Naive thymus-derived CD4-positive, alpha-beta T cell (primary cell): ENCODE measurements at regions not wholly inside any gene's neighbourhood (a gene's known extent, or its start where the extent isn't known, plus 50 kb on each side); places are given as distances from the start of the nearest gene placed in this dataset.

Experiments used
- ATAC-seq: fragments of 150-1000 bp; cut with Tn5 transposase; 2 replicates; pipeline ENCODE4 v1.10.0; 2021; ENCODE audit warnings: mild to moderate bottlenecking, moderate library complexity
- CTCF ChIA-PET: fragments of 350-600 bp; sonication (Branson Sonifier 250); formaldehyde crosslinking; loops from one replicate; lab custom pipeline; 2021; ENCODE audit warnings: antibody characterized with exemption; lab: Charles Lee
- POLR2A ChIA-PET: fragments of 350-600 bp; sonication (Branson Sonifier 250); formaldehyde crosslinking; loops from one replicate; lab custom pipeline; 2021; ENCODE audit warnings: antibody characterized with exemption, inconsistent platforms; lab: Charles Lee
- DNase-seq, 9 donors: peaks; one replicate each; pipeline versions ENCODE4 v3.0.0 to v3.0.0-alpha.2; 2020 to 2022; ENCODE audit warnings: mixed read lengths in 1 of 9
- H3K27ac ChIP-seq: one replicate; pipeline ENCODE4 v1.7.0; 2013; ENCODE audit warnings: mild to moderate bottlenecking, low read depth, low read length, moderate library complexity
- H3K27me3 ChIP-seq, 2 donors: one replicate each; pipeline ENCODE4 v1.7.0; 2013; ENCODE audit warnings: low read length in 2 of 2, mild to moderate bottlenecking in 2 of 2, moderate library complexity in 2 of 2; ENCODE audit not compliant: control insufficient read depth in 2 of 2, insufficient read depth in 2 of 2
- H3K36me3 ChIP-seq, 3 experiments: 1 replicate in 2 of 3; 2 replicates in 1 of 3; pipeline ENCODE4 v1.7.0; 2013; ENCODE audit warnings: low read length in 3 of 3, mild to moderate bottlenecking in 3 of 3, moderate library complexity in 1 of 3; ENCODE audit not compliant: insufficient read depth in 3 of 3, control insufficient read depth in 2 of 3
- H3K4me1 ChIP-seq, 2 donors: one replicate each; pipeline ENCODE4 v1.7.0; 2013; ENCODE audit warnings: low read length in 2 of 2, mild to moderate bottlenecking in 2 of 2, moderate library complexity in 1 of 2; ENCODE audit not compliant: control insufficient read depth in 2 of 2, insufficient read depth in 2 of 2
- H3K4me3 ChIP-seq: 2 replicates; pipeline ENCODE4 v1.7.0; 2013; ENCODE audit warnings: mild to moderate bottlenecking, low read length
- H3K9me3 ChIP-seq, 3 experiments: 1 replicate in 2 of 3; 2 replicates in 1 of 3; pipeline ENCODE4 v1.7.0; 2013; ENCODE audit warnings: low read length in 3 of 3; ENCODE audit not compliant: control insufficient read depth in 2 of 3
- H3K27ac Mint-ChIP-seq, 9 donors: one replicate each; pipeline ENCODE4 v1.8.0; 2020 to 2022; ENCODE audit warnings: mixed read lengths in 9 of 9, mild to moderate bottlenecking in 8 of 9, moderate library complexity in 5 of 9, inconsistent platforms in 2 of 9
- H3K27me3 Mint-ChIP-seq, 5 donors: one replicate each; pipeline ENCODE4 v1.8.0; 2021 to 2022; ENCODE audit warnings: mixed read lengths in 5 of 5, mild to moderate bottlenecking in 1 of 5
- H3K36me3 Mint-ChIP-seq, 5 donors: one replicate each; pipeline ENCODE4 v1.8.0; 2020 to 2022; ENCODE audit warnings: mixed read lengths in 5 of 5, mild to moderate bottlenecking in 3 of 5, inconsistent platforms in 1 of 5
- H3K4me1 Mint-ChIP-seq, 7 donors: one replicate each; pipeline ENCODE4 v1.8.0; 2020 to 2022; ENCODE audit warnings: mixed read lengths in 7 of 7, mild to moderate bottlenecking in 3 of 7, inconsistent platforms in 1 of 7
- H3K4me3 Mint-ChIP-seq, 10 donors: one replicate each; pipeline ENCODE4 v1.8.0; 2020 to 2022; ENCODE audit warnings: mild to moderate bottlenecking in 10 of 10, mixed read lengths in 10 of 10, moderate library complexity in 6 of 10, inconsistent platforms in 2 of 10
- H3K9me3 Mint-ChIP-seq, 11 donors: one replicate each; pipeline ENCODE4 v1.8.0; 2020 to 2022; ENCODE audit warnings: mixed read lengths in 11 of 11, mild to moderate bottlenecking in 4 of 11, inconsistent platforms in 1 of 11, moderate library complexity in 1 of 11
- intact Hi-C, 2 donors: fragments of 100-400 bp; cut with micrococcal nuclease; formaldehyde crosslinking; loops; one replicate each; pipeline ENCODE4 v1.15.1; 2023

DNA sequence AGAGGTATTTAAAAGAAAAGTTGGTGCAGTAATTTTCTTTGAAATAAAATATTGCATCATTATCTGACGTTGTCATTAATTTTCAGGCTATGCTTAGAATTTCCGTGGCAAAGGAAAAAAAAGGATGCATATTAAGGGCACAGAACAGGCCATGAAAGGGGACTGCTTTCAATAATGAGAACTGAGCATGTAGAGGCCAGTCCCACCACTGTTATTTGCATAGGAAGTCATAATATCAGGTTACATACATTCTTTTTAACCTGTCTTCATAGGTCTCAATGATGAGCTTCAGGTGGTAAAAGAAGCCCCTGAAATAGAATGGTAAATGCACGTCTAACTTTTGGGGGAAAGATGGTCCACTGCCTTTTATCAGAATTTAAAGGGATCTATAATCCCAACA lies 272.1 kb upstream of the ALCAM start:
- ChIA-PET CTCF (no interaction called here), POLR2A (no interaction called here)
- Histone ChIP-seq H3K4me1 (no peaks in the 10 kb centered on the region), H3K27me3 (no peaks in the 10 kb centered on the region), H3K9me3 (no peaks in the 10 kb centered on the region), H3K36me3 (no peaks in the 10 kb centered on the region), H3K4me3 (no peak overlapping the region), H3K27ac (no peak overlapping the region)
- H3K4me1 Mint-ChIP-seq: no peaks in the 10 kb centered on the region
- H3K4me3 Mint-ChIP-seq: no peak overlapping the region
- intact Hi-C loops: no loop called here
- H3K9me3 Mint-ChIP-seq: peaks cover 0 to 7% (median 0%) of the 10 kb centered on the region in 11 donors
- H3K36me3 Mint-ChIP-seq: no peaks in the 10 kb centered on the region
- no peak overlapping the region for H3K27ac Mint-ChIP-seq
- no peak for ATAC-seq
- H3K27me3 Mint-ChIP-seq: peaks cover 0 to 4% (median 0%) of the 10 kb centered on the region in 5 donors
- DNase-seq: no peak

DNA sequence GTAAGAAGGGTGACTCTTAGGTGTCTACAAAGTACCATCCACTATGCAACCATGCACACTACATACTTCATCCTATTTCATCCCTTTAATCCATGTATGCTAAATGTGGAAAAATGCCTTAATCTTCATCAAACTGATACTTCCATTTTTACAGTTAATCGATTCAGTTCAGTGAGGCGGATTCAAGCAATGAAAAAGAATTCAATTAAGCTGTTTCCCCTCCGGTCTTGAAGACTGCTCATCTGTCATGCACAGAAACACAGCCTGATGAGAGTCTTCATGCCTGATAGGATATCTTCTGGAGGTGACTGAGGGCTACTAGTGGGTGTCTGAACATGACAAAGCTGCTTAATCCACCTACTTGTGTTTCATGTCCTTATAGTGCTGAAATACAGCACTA lies 270.6 kb upstream of the ALCAM start:
- Histone ChIP-seq H3K36me3 (no peaks in the 10 kb centered on the region), H3K4me3 (no peak overlapping the region), H3K9me3 (no peaks in the 10 kb centered on the region), H3K27ac (no peak overlapping the region), H3K4me1 (no peaks in the 10 kb centered on the region), H3K27me3 (no peaks in the 10 kb centered on the region)
- ATAC-seq: no peak
- Mint-ChIP-seq H3K4me3 (no peak overlapping the region), H3K9me3 (peaks cover 0 to 7% (median 0%) of the 10 kb centered on the region in 11 donors), H3K36me3 (no peaks in the 10 kb centered on the region), H3K27me3 (peaks cover 0 to 4% (median 0%) of the 10 kb centered on the region in 5 donors), H3K4me1 (no peaks in the 10 kb centered on the region), H3K27ac (no peak overlapping the region)
- ChIA-PET POLR2A (no interaction called here), CTCF (no interaction called here)
- intact Hi-C loops: no loop called here
- no peak for DNase-seq

DNA sequence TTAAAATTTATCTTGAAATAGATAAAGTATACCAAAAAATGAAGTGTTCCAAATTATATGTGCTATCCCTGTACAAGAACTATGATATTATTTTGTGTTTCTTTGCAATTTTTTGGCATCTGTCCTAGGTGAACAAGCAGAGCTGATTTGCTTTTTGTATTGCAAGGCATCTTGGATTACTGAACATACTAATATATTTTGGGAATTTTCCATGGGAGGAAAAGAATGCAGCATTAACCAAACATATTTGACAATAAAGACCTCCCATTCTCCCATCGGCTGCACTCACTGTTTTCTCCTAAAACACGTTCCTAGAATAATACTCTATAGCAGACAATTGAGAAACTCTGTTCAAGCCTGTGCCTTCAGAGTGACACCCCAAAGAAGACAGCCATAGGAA lies 265.1 kb upstream of the ALCAM start:
- Histone ChIP-seq H3K27me3 (no peaks in the 10 kb centered on the region), H3K4me1 (no peaks in the 10 kb centered on the region), H3K4me3 (no peak overlapping the region), H3K36me3 (no peaks in the 10 kb centered on the region), H3K9me3 (no peaks in the 10 kb centered on the region), H3K27ac (no peak overlapping the region)
- Mint-ChIP-seq H3K36me3 (no peaks in the 10 kb centered on the region), H3K4me1 (no peaks in the 10 kb centered on the region), H3K27me3 (no peaks in the 10 kb centered on the region), H3K4me3 (no peak overlapping the region), H3K27ac (no peak overlapping the region), H3K9me3 (peaks cover 0 to 4% (median 0%) of the 10 kb centered on the region in 11 donors)
- intact Hi-C loops: no loop called here
- DNase-seq: no peak
- ChIA-PET CTCF (no interaction called here), POLR2A (no interaction called here)
- no peak for ATAC-seq

DNA sequence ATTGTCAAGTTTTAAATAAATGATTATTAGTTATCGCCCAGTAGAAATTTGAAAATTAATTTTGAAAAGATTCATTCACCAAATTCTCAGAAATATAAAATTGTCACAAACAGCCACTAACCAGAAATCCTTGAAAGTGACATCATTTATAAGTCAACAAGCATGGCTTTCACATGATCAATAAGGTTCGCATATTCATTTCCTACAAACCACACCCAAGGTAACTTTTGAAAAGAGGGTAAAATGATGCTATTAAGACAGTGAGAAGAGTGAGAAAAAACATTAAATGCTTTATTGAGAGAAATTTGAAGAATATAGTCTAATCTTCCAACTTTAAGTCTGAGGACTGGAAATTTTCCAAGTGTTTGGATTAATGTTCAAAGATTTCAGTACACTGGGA lies 263.6 kb upstream of the ALCAM start:
- H3K27ac ChIP-seq: no peak overlapping the region
- Mint-ChIP-seq H3K36me3 (no peaks in the 10 kb centered on the region), H3K4me1 (no peaks in the 10 kb centered on the region), H3K9me3 (peaks cover 0 to 3% (median 0%) of the 10 kb centered on the region in 11 donors), H3K4me3 (no peak overlapping the region), H3K27ac (no peak overlapping the region), H3K27me3 (no peaks in the 10 kb centered on the region)
- intact Hi-C loops: no loop called here
- H3K9me3 ChIP-seq: no peaks in the 10 kb centered on the region
- H3K36me3 ChIP-seq: no peaks in the 10 kb centered on the region
- POLR2A ChIA-PET: no interaction called here
- H3K4me1 ChIP-seq: no peaks in the 10 kb centered on the region
- DNase-seq: no peak
- no peak overlapping the region for H3K4me3 ChIP-seq
- no peaks in the 10 kb centered on the region for H3K27me3 ChIP-seq
- CTCF ChIA-PET: no interaction called here
- ATAC-seq: no peak

DNA sequence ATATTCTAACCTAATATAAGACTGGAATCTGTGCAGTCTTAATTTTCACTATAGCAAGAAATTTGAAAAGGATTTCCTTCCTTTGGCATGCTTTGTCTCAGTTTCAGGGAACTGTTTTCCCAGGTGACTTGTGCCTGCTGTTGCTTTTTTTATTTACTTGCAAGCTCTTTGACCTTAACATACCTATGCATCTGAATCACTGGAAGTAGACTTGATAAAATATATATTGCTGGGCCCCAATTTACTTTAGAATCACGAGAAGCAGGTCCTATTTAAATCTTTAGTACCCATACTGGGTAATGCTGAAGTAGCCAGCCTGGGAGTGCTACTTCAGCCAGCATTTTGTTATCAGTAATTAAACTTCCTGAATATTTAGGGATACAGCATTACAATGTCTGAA lies 257.9 kb upstream of the ALCAM start:
- no peaks in the 10 kb centered on the region for H3K27me3 Mint-ChIP-seq
- H3K4me3 ChIP-seq: no peak overlapping the region
- ChIA-PET CTCF (no interaction called here), POLR2A (no interaction called here)
- H3K36me3 ChIP-seq: no peaks in the 10 kb centered on the region
- no peak overlapping the region for H3K27ac ChIP-seq
- no peaks in the 10 kb centered on the region for H3K9me3 ChIP-seq
- H3K4me3 Mint-ChIP-seq: no peak overlapping the region
- ATAC-seq (no peak), DNase-seq (no peak)
- no peak overlapping the region for H3K27ac Mint-ChIP-seq
- H3K36me3 Mint-ChIP-seq: peaks cover 0 to 3% (median 0%) of the 10 kb centered on the region in 5 donors
- H3K4me1 ChIP-seq: no peaks in the 10 kb centered on the region
- intact Hi-C loops: no loop called here
- H3K27me3 ChIP-seq: no peaks in the 10 kb centered on the region
- H3K9me3 Mint-ChIP-seq: peaks cover 3 to 32% (median 14%) of the 10 kb centered on the region in 11 donors
- no peaks in the 10 kb centered on the region for H3K4me1 Mint-ChIP-seq

DNA sequence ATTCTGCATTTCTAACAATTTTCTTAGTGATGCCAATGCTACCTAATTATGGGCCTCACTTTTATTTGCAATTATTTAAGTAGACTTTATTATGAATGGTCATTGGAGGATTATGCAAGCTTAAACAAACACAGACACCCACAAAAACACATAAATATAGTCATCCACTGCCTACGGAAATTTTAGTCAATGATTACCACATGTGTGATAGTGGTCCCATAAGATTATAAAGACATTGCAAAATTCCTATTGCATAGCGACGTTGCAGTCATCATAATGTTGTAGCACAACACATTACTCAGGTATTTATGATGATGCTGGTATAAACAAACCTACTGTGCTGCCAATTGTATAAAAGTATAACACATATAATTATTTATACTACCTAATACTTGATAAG lies 247.8 kb upstream of the ALCAM start:
- peaks cover 0 to 10% (median 3%) of the 10 kb centered on the region in 11 donors for H3K9me3 Mint-ChIP-seq
- Histone ChIP-seq H3K9me3 (no peaks in the 10 kb centered on the region), H3K36me3 (no peaks in the 10 kb centered on the region), H3K27me3 (no peaks in the 10 kb centered on the region), H3K4me3 (no peak overlapping the region), H3K27ac (no peak overlapping the region), H3K4me1 (no peaks in the 10 kb centered on the region)
- no peak overlapping the region for H3K4me3 Mint-ChIP-seq
- ChIA-PET CTCF (no interaction called here), POLR2A (no interaction called here)
- ATAC-seq (no peak), DNase-seq (no peak)
- H3K27me3 Mint-ChIP-seq: peaks cover 0 to 3% (median 0%) of the 10 kb centered on the region in 5 donors
- no peaks in the 10 kb centered on the region for H3K36me3 Mint-ChIP-seq
- H3K4me1 Mint-ChIP-seq: no peaks in the 10 kb centered on the region
- intact Hi-C loops: no loop called here
- no peak overlapping the region for H3K27ac Mint-ChIP-seq

DNA sequence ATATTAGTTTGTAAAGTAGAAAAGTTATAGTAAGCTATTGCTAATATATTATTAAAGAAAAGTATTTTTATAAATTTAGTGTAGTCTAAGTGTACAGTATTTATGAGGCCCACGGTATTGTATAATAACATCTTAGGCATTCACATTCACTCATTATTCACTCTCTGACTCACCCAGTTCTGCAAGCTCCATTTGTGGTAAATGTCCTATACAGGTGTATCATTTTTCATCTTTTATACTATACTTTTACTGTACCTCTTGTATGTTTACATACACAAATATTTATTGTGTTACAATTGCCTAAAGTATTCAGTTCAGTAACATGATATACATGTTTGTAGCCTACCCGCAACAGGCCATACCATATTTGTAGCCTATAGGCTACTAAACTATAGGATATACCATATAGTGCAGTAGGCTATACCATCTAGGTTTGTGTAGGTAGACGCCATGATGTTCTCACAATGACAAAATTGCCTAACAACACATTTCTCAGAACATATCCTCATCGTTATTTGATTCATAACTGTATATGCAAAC lies 246.8 kb upstream of the ALCAM start:
- H3K9me3 ChIP-seq: no peaks in the 10 kb centered on the region
- CTCF ChIA-PET: no interaction called here
- no peaks in the 10 kb centered on the region for H3K36me3 Mint-ChIP-seq
- H3K4me1 Mint-ChIP-seq: no peaks in the 10 kb centered on the region
- no peaks in the 10 kb centered on the region for H3K27me3 ChIP-seq
- H3K36me3 ChIP-seq: no peaks in the 10 kb centered on the region
- intact Hi-C loops: no loop called here
- no peaks in the 10 kb centered on the region for H3K4me1 ChIP-seq
- ATAC-seq (no peak), DNase-seq (no peak)
- H3K27me3 Mint-ChIP-seq: peaks cover 0 to 3% (median 0%) of the 10 kb centered on the region in 5 donors
- peaks cover 0 to 3% (median 0%) of the 10 kb centered on the region in 11 donors for H3K9me3 Mint-ChIP-seq
- no peak overlapping the region for H3K27ac Mint-ChIP-seq
- no peak overlapping the region for H3K4me3 ChIP-seq
- POLR2A ChIA-PET: no interaction called here
- H3K4me3 Mint-ChIP-seq: no peak overlapping the region
- H3K27ac ChIP-seq: no peak overlapping the region
